ENCODE measurements at regions not wholly inside any gene's neighbourhood (a gene's known extent, or its start where the extent isn't known, plus 50 kb on each side); places are given as distances from the start of the nearest gene placed in this dataset.
A peak's percentile ranks its signal among the peaks of the same experiment; 100 is the strongest.
"Not testable (repeated sequence)": the region's sequence is repeated elsewhere in the genome, so short reads cannot be mapped to it uniquely, and the experiment has no call there.

GRCh38 chr9:26261503-26262330, 583.5 kb upstream of the TUSC1 start:
- DNase-seq (ENCODE audit: extremely low read depth, low read depth), result peak; percentile 53

- peak; percentile 29 for DNase-seq (ENCODE audit: extremely low read depth, low read depth)
These were observed 582.0 kb upstream of the TUSC1 start for GRCh38 chr9:26260238-26260637.

- no peak for DNase-seq (ENCODE audit: extremely low read depth, low read depth)
These were observed 569.6 kb upstream of the TUSC1 start for GRCh38 chr9:26247861-26248260.

GRCh38 chr9:26244661-26245451, 566.6 kb upstream of the TUSC1 start:
- DNase-seq (ENCODE audit: extremely low read depth, low read depth), result no peak

GRCh38 chr9:26243726-26244125, 565.5 kb upstream of the TUSC1 start:
- peak; percentile 65 for DNase-seq (ENCODE audit: extremely low read depth, low read depth)

GRCh38 chr9:26243029-26243697, 564.9 kb upstream of the TUSC1 start:
- DNase-seq (ENCODE audit: extremely low read depth, low read depth), result peak; percentile 26

GRCh38 chr9:26240020-26240419, 561.8 kb upstream of the TUSC1 start:
- no peak for DNase-seq (ENCODE audit: extremely low read depth, low read depth)

GRCh38 chr9:26237256-26237655, 559.0 kb upstream of the TUSC1 start:
- DNase-seq (ENCODE audit: extremely low read depth, low read depth), result no peak

GRCh38 chr9:26234865-26235264, 556.6 kb upstream of the TUSC1 start:
- no peak for DNase-seq (ENCODE audit: extremely low read depth, low read depth)

- DNase-seq (ENCODE audit: extremely low read depth, low read depth), result no peak
These were observed 553.1 kb upstream of the TUSC1 start for GRCh38 chr9:26231391-26231790.

GRCh38 chr9:26229324-26230054, 551.2 kb upstream of the TUSC1 start:
- DNase-seq (ENCODE audit: extremely low read depth, low read depth), result no peak

- DNase-seq (ENCODE audit: extremely low read depth, low read depth), result no peak
These were observed 550.0 kb upstream of the TUSC1 start for GRCh38 chr9:26228273-26228672.

GRCh38 chr9:26221290-26221689, 543.0 kb upstream of the TUSC1 start:
- DNase-seq (ENCODE audit: extremely low read depth, low read depth), result no peak

GRCh38 chr9:26220367-26220766, 542.1 kb upstream of the TUSC1 start:
- DNase-seq (ENCODE audit: extremely low read depth, low read depth), result no peak

- no peak for DNase-seq (ENCODE audit: extremely low read depth, low read depth)
These were observed 541.7 kb upstream of the TUSC1 start for GRCh38 chr9:26219961-26220360.

- DNase-seq (ENCODE audit: extremely low read depth, low read depth), result no peak
These were observed 538.5 kb upstream of the TUSC1 start for GRCh38 chr9:26216702-26217101.

- not testable (repeated sequence) for DNase-seq (ENCODE audit: extremely low read depth, low read depth)
These were observed 536.6 kb upstream of the TUSC1 start for GRCh38 chr9:26214713-26215444.

- no peak for DNase-seq (ENCODE audit: extremely low read depth, low read depth)
These were observed 532.2 kb upstream of the TUSC1 start for GRCh38 chr9:26210338-26210851.

- no peak for DNase-seq (ENCODE audit: extremely low read depth, low read depth)
These were observed 527.0 kb upstream of the TUSC1 start for GRCh38 chr9:26205261-26205660.

- DNase-seq (ENCODE audit: extremely low read depth, low read depth), result no peak
These were observed 515.0 kb upstream of the TUSC1 start for GRCh38 chr9:26193237-26193636.
